IMR-90 (cell line): ENCODE measurements at regions not wholly inside any gene's neighbourhood (a gene's known extent, or its start where the extent isn't known, plus 50 kb on each side); places are given as distances from the start of the nearest gene placed in this dataset.

ENCODE experiments used
- ATAC-seq: fragments of 200-7000 bp; cut with Tn5 transposase; 2 replicates; pipeline ENCODE4 v1.9.1; 2020; ENCODE audit warnings: low read depth, mild to moderate bottlenecking, moderate library complexity
- BruUV-seq: library from RNA; stranded (reverse); fragments of 400-500 nt; replicated peaks from 2 replicates; lab custom pipeline; 2021; lab: Mats Ljungman, UMichigan
- CTCF ChIA-PET: fragments of 300-600 bp; formaldehyde crosslinking; extraction: SDS; loops from one replicate; lab custom pipeline; 2021; ENCODE audit warnings: antibody characterized with exemption; lab: Yijun Ruan, JAX
- POLR2A ChIA-PET: fragments of 300-600 bp; sonication (Branson Sonifier 250); formaldehyde crosslinking; loops from one replicate; lab custom pipeline; 2022; ENCODE audit warnings: antibody characterized with exemption; ENCODE audit not compliant: unreplicated experiment; lab: Charles Lee
- DNase-seq: peaks from one replicate; pipeline ENCODE4 v3.0.0; 2013
- H2AFZ ChIP-seq: replicated peaks from 2 replicates; pipeline ENCODE3; 2013; ENCODE audit warnings: low read length, mild to moderate bottlenecking; ENCODE audit not compliant: poor library complexity
- H2AK5ac ChIP-seq: 2 replicates; pipeline ENCODE4 v1.6.1; 2013; ENCODE audit warnings: low read depth, low read length, inconsistent platforms
- H2AK9ac ChIP-seq: replicated peaks from 2 replicates; pipeline ENCODE3; 2013; ENCODE audit warnings: mild to moderate bottlenecking, low read depth, low read length, moderate library complexity; ENCODE audit not compliant: poor library complexity
- H2BK120ac ChIP-seq: 2 replicates; pipeline ENCODE4 v1.6.1; 2013; ENCODE audit warnings: low read depth, low read length, inconsistent platforms
- H2BK15ac ChIP-seq: 3 replicates; pipeline ENCODE4 v1.6.1; 2013; ENCODE audit warnings: low read depth, low read length, inconsistent platforms
- H2BK20ac ChIP-seq: 2 replicates; pipeline ENCODE4 v1.6.1; 2013; ENCODE audit warnings: low read depth, mild to moderate bottlenecking, inconsistent platforms, low read length, moderate library complexity
- H2BK5ac ChIP-seq: 2 replicates; pipeline ENCODE4 v1.6.1; 2013; ENCODE audit warnings: mild to moderate bottlenecking, low read depth, low read length, inconsistent platforms; ENCODE audit not compliant: poor library complexity, severe bottlenecking
- H3K14ac ChIP-seq: replicated peaks from 2 replicates; pipeline ENCODE4 v1.6.1; 2013; ENCODE audit warnings: low read depth, low read length, inconsistent platforms
- H3K18ac ChIP-seq: 2 replicates; pipeline ENCODE4 v1.6.1; 2013; ENCODE audit warnings: low read depth, low read length, control low read depth
- H3K23ac ChIP-seq: 2 replicates; pipeline ENCODE4 v1.6.1; 2013; ENCODE audit warnings: low read depth, low read length, inconsistent platforms
- H3K27ac ChIP-seq: 2 replicates; pipeline ENCODE4 v1.5.1; 2013; ENCODE audit warnings: mild to moderate bottlenecking, control low read depth, low read length; ENCODE audit not compliant: insufficient read depth
- H3K27me3 ChIP-seq: 2 replicates; pipeline ENCODE4 v1.6.1; 2013; ENCODE audit warnings: low read length; ENCODE audit not compliant: control insufficient read depth, insufficient read depth
- H3K36me3 ChIP-seq: 2 replicates; pipeline ENCODE4 v1.6.1; 2013; ENCODE audit warnings: low read length, mixed read lengths; ENCODE audit not compliant: control insufficient read depth, insufficient read depth
- H3K4ac ChIP-seq: 2 replicates; pipeline ENCODE4 v1.6.1; 2013; ENCODE audit warnings: low read depth, low read length, inconsistent platforms
- H3K4me1 ChIP-seq: 2 replicates; pipeline ENCODE4 v1.6.1; 2013; ENCODE audit warnings: low read length, mixed read lengths; ENCODE audit not compliant: control insufficient read depth, insufficient read depth
- H3K4me2 ChIP-seq: 2 replicates; pipeline ENCODE4 v1.6.1; 2013; ENCODE audit warnings: low read depth, mild to moderate bottlenecking, control low read depth, low read length, moderate library complexity
- H3K4me3 ChIP-seq: 2 replicates; pipeline ENCODE4 v1.5.1; 2013; ENCODE audit warnings: low read depth, mild to moderate bottlenecking, control low read depth, low read length, moderate library complexity; ENCODE audit not compliant: insufficient read depth
- H3K56ac ChIP-seq: 2 replicates; pipeline ENCODE4 v1.6.1; 2013; ENCODE audit warnings: low read length, inconsistent platforms; ENCODE audit not compliant: insufficient read depth; ENCODE audit errors: extremely low read depth
- H3K79me1 ChIP-seq, 2 experiments: 2 replicates each; pipeline ENCODE4 v1.6.1; 2013; ENCODE audit warnings: low read length in 2 of 2, inconsistent platforms in 1 of 2, low read depth in 1 of 2
- H3K9ac ChIP-seq: 2 replicates; pipeline ENCODE4 v1.6.1; 2013; ENCODE audit warnings: low read depth, low read length, control low read depth
- H3K9me1 ChIP-seq: 2 replicates; pipeline ENCODE4 v1.6.1; 2013; ENCODE audit warnings: low read length, inconsistent platforms; ENCODE audit not compliant: insufficient read depth
- H3K9me3 ChIP-seq: 2 replicates; pipeline ENCODE4 v1.6.1; 2013; ENCODE audit warnings: low read length; ENCODE audit not compliant: control insufficient read depth, insufficient read depth
- H4K20me1 ChIP-seq: 2 replicates; pipeline ENCODE4 v1.6.1; 2013; ENCODE audit warnings: low read length, inconsistent platforms; ENCODE audit not compliant: insufficient read depth
- H4K5ac ChIP-seq: 2 replicates; pipeline ENCODE4 v1.6.1; 2013; ENCODE audit warnings: mild to moderate bottlenecking, low read depth, low read length, control low read depth
- H4K8ac ChIP-seq, 2 experiments: 2 replicates each; pipeline ENCODE4 v1.6.1; 2013; ENCODE audit warnings: low read depth in 2 of 2, low read length in 2 of 2, control low read depth in 1 of 2, inconsistent platforms in 1 of 2
- H4K91ac ChIP-seq: 2 replicates; pipeline ENCODE4 v1.6.1; 2013; ENCODE audit warnings: low read depth, low read length, inconsistent platforms; ENCODE audit not compliant: insufficient read depth
- CHD1 ChIP-seq: IDR thresholded peaks from 2 replicates; pipeline ENCODE4 v1.6.1; 2012; ENCODE audit warnings: low read depth, low read length, improper control_type of control experiment
- FOS ChIP-seq: fragments of 150-350 bp; IDR thresholded peaks from 2 replicates; pipeline ENCODE4 v1.6.1; 2016; ENCODE audit warnings: low read depth, low read length
- MAFK ChIP-seq: IDR thresholded peaks from 2 replicates; pipeline ENCODE4 v1.6.1; 2012; ENCODE audit warnings: low read depth, low read length, improper control_type of control experiment
- MXI1 ChIP-seq: IDR thresholded peaks from 2 replicates; pipeline ENCODE4 v1.6.1; 2012; ENCODE audit warnings: low read depth, mild to moderate bottlenecking, low read length, moderate library complexity, borderline replicate concordance
- RAD21 ChIP-seq: IDR thresholded peaks from 2 replicates; pipeline ENCODE4 v1.6.1; 2012; ENCODE audit warnings: low read length, improper control_type of control experiment
- RCOR1 ChIP-seq: IDR thresholded peaks from 2 replicates; pipeline ENCODE4 v1.6.1; 2012; ENCODE audit warnings: mild to moderate bottlenecking, low read length, improper control_type of control experiment; ENCODE audit not compliant: insufficient replicate concordance
- whole genome bisulfite sequencing, 2 experiments: methylation state at CpG; one replicate each; pipeline versions ENCODE4 v1.1.5 to v1.1.7; 2013; ENCODE audit warnings: missing lambda C conversion rate in 2 of 2; ENCODE audit not compliant: insufficient read length in 1 of 2; ENCODE audit errors: extremely low coverage in 2 of 2; 5-methylcytosine and 5-hydroxymethylcytosine counted together
- dilution Hi-C: fragments of 300-500 bp; cut with HindIII; formaldehyde crosslinking; loops from one replicate; pipeline ENCODE4 v1.14.3; 2018; ENCODE audit warnings: low sequenced_read_pairs; ENCODE audit not compliant: unreplicated experiment
- in situ Hi-C: fragments of 300-500 bp; cut with MboI; formaldehyde crosslinking; loops from 3 replicates; pipeline ENCODE4 v1.14.3; 2019; ENCODE audit warnings: low sequenced_read_pairs, inconsistent platforms, mixed read lengths
- intact Hi-C: fragments of 100-400 bp; cut with micrococcal nuclease; formaldehyde crosslinking; loops from 2 replicates; pipeline ENCODE4 v1.10.0; 2022

- no TSS peak for BruUV-seq
- Histone ChIP-seq H2BK120ac (no peak overlapping the region), H3K4me3 (no peak overlapping the region), H2AFZ (no peak overlapping the region), H2BK5ac (no peak overlapping the region), H3K4me2 (no peak overlapping the region), H3K14ac (no peak overlapping the region), H3K9ac (no peak overlapping the region), H4K20me1 (no peaks in the 10 kb centered on the region), H3K27ac (no peak overlapping the region), H3K36me3 (no peaks in the 10 kb centered on the region), H4K91ac (no peak overlapping the region), H3K18ac (no peak overlapping the region), H3K79me1 (no peaks in the 10 kb centered on the region), H2BK20ac (no peak overlapping the region), H3K56ac (no peak overlapping the region), H4K8ac (no peak overlapping the region), H4K5ac (no peak overlapping the region), H3K9me3 (no peaks in the 10 kb centered on the region), H3K4me1 (no peaks in the 10 kb centered on the region), H3K27me3 (no peaks in the 10 kb centered on the region), H2AK9ac (no peak overlapping the region), H2AK5ac (no peak overlapping the region), H3K23ac (no peak overlapping the region), H3K4ac (no peak overlapping the region), H2BK15ac (no peak overlapping the region), H3K9me1 (no peaks in the 10 kb centered on the region)
- intact Hi-C loops: no loop called here
- CTCF ChIA-PET: no interaction called here
- POLR2A ChIA-PET: no interaction called here
- TF ChIP-seq RAD21: no peak
- no peak for TF ChIP-seq CHD1
- no peak for TF ChIP-seq RCOR1
- no peak for TF ChIP-seq FOS
- TF ChIP-seq MAFK: no peak
- no peak for TF ChIP-seq MXI1
- DNase-seq (no peak), ATAC-seq (no peak)
- in situ Hi-C loops: no loop called here
- WGBS, 2 experiments: 0% methylated on average over 1 of the region's 2 CpGs; no CpG with 5 or more reads in 1 of the 2 experiments
- dilution Hi-C loops: no loop called here
These were observed 534.4 kb upstream of the POU3F4 start for GRCh38 chrX:82973646-82974045.
